Right lobe of liver (tissue), 6 donors: ENCODE measurements at regions not wholly inside any gene's neighbourhood (a gene's known extent, or its start where the extent isn't known, plus 50 kb on each side); places are given as distances from the start of the nearest gene placed in this dataset.

Source experiments
- ATAC-seq, 4 donors: fragments of 200-7000 bp; cut with Tn5 transposase; one replicate each; pipeline ENCODE4 v1.9.1; 2020; ENCODE audit warnings: mild to moderate bottlenecking in 4 of 4, moderate library complexity in 4 of 4
- DNase-seq, 3 donors: peaks; one replicate each; pipeline ENCODE4 v3.0.0-alpha.2; 2020
- H3K27ac ChIP-seq, 3 donors: fragments of 200-600 bp; one replicate each; pipeline ENCODE4 v1.8.0; 2022
- H3K27me3 ChIP-seq, 2 donors: fragments of 200-600 bp; one replicate each; pipeline ENCODE4 v1.8.0; 2022
- H3K36me3 ChIP-seq, 4 donors: fragments of 200-600 bp; sonication (generic) in 1 of 4; one replicate each; pipeline versions ENCODE4 v1.5.1 to v1.8.0; 2017 to 2022; ENCODE audit warnings: control low read depth in 1 of 4
- H3K4me1 ChIP-seq, 4 donors: fragments of 200-600 bp; sonication (generic) in 1 of 4; one replicate each; pipeline versions ENCODE4 v1.5.1 to v1.8.0; 2017 to 2022; ENCODE audit warnings: control low read depth in 1 of 4
- H3K4me3 ChIP-seq, 3 donors: fragments of 200-600 bp; one replicate each; pipeline ENCODE4 v1.8.0; 2022
- H3K9me3 ChIP-seq, 4 donors: fragments of 200-600 bp; sonication (generic) in 1 of 4; one replicate each; pipeline versions ENCODE4 v1.5.1 to v1.8.0; 2017 to 2022; ENCODE audit warnings: control low read depth in 1 of 4
- POLR2A ChIP-seq: fragments of 450-650 bp; IDR thresholded peaks from one replicate; pipeline ENCODE4 v1.6.1; 2017; ENCODE audit warnings: antibody characterized with exemption, mild to moderate bottlenecking
- WGBS: methylation state at CpG from one replicate; pipeline ENCODE4 v1.1.6; 2018; ENCODE audit warnings: low coverage, low lambda C conversion rate; ENCODE audit not compliant: insufficient coverage; ENCODE audit errors: missing lambda C conversion rate; 5-methylcytosine and 5-hydroxymethylcytosine counted together
- intact Hi-C, 2 donors: fragments of 100-400 bp; cut with DNase I; formaldehyde crosslinking; loops; one replicate each; pipeline versions ENCODE4 v1.11.2 to v1.14.1; 2022
- TF ChIP-seq, protein P1 (sequence below), 4 donors: fragments of 200-600 bp in 3 of 4; fragments of 450-650 bp in 1 of 4; IDR thresholded peaks; one replicate each; pipeline versions ENCODE4 v1.5.1 to v1.8.0; 2016 to 2022; ENCODE audit warnings: antibody characterized with exemption in 4 of 4, mild to moderate bottlenecking in 2 of 4
- donor health status: DM: no; HTN: yes; CAD: no.
- donor health status: DM: no; HTN: no; CAD: no.
- donor health status: DM: no; HTN: no; CAD: no.
- donor health status: DM: no; HTN: yes; CAD: no.
- donor health status: DM: no; HTN: yes; CAD: no.

DNA sequence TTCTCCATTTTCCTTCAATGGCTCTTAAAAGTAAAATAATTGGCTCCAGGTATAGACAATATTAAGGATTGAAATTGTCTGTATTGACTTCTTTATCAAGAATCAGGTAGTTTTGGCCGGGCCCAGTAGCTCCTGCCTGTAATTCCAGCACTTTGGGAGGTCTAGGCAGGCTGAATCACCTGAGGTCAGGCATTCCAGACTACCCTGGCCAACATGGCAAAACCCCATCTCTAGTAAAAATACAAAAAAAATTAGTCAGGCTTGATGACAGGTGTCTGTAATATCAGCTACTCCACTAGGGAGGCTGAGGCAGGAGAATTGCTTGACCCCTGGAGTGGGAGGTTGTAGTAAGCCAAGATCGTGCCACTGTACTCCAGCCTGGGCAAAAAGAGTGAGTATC, 1008.5 kb upstream of the EEF2KMT start:
- 29% methylated on average over 2 of the region's 2 CpGs for whole genome bisulfite sequencing
- Histone ChIP-seq H3K9me3 (no peaks in the 10 kb centered on the region), H3K27ac (no peak overlapping the region), H3K27me3 (no peaks in the 10 kb centered on the region), H3K4me3 (no peak overlapping the region), H3K36me3 (no peaks in the 10 kb centered on the region), H3K4me1 (no peaks in the 10 kb centered on the region)
- DNase-seq (no peak), ATAC-seq (no peak)
- no peak for TF ChIP-seq POLR2A
- TF ChIP-seq, protein P1, sequence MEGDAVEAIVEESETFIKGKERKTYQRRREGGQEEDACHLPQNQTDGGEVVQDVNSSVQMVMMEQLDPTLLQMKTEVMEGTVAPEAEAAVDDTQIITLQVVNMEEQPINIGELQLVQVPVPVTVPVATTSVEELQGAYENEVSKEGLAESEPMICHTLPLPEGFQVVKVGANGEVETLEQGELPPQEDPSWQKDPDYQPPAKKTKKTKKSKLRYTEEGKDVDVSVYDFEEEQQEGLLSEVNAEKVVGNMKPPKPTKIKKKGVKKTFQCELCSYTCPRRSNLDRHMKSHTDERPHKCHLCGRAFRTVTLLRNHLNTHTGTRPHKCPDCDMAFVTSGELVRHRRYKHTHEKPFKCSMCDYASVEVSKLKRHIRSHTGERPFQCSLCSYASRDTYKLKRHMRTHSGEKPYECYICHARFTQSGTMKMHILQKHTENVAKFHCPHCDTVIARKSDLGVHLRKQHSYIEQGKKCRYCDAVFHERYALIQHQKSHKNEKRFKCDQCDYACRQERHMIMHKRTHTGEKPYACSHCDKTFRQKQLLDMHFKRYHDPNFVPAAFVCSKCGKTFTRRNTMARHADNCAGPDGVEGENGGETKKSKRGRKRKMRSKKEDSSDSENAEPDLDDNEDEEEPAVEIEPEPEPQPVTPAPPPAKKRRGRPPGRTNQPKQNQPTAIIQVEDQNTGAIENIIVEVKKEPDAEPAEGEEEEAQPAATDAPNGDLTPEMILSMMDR (IDR thresholded peaks at IDR 0.05), result no peak
- intact Hi-C loops, result no loop called here

DNA sequence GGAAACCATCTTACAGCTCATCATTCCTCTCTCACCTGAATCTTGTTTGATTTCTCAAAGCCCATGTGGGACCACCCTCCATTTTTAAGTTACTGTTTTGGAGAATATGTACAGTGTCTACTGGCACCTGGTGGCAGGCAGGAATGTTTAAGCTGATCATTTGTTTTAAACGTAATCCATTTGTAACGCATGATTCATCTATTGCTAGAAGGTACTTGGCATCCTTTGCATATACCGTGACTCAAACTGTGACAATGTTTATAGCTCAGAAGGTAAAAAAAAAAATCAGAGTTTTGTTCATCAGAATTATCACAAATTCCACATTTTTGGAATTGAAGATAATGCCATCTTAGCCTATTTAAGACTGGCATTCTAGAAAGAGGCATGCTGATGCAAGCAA, 1007.5 kb upstream of the EEF2KMT start:
- Histone ChIP-seq H3K4me1 (no peaks in the 10 kb centered on the region), H3K36me3 (no peaks in the 10 kb centered on the region), H3K27ac (no peak overlapping the region), H3K27me3 (no peaks in the 10 kb centered on the region), H3K9me3 (no peaks in the 10 kb centered on the region), H3K4me3 (no peak overlapping the region)
- no peak for ATAC-seq
- no peak for DNase-seq
- TF ChIP-seq POLR2A, result no peak
- TF ChIP-seq, protein P1 (IDR thresholded peaks at IDR 0.05), result no peak
- 53% methylated on average over 3 of the region's 3 CpGs for WGBS
- intact Hi-C loops, result no loop called here

- Histone ChIP-seq H3K4me3 (no peak overlapping the region), H3K27ac (no peak overlapping the region), H3K9me3 (no peaks in the 10 kb centered on the region), H3K36me3 (no peaks in the 10 kb centered on the region), H3K27me3 (no peaks in the 10 kb centered on the region), H3K4me1 (no peaks in the 10 kb centered on the region)
- intact Hi-C loops, result no loop called here
- no peak for ATAC-seq
- TF ChIP-seq, protein P1 (IDR thresholded peaks at IDR 0.05), result no peak
- TF ChIP-seq POLR2A, result no peak
- 16% methylated on average over 3 of the region's 3 CpGs for WGBS
- no peak for DNase-seq
Observed at GRCh38 chr16:6104428-6104827, 1006.8 kb upstream of the EEF2KMT start.

GRCh38 chr16:6103561-6103960, 1006.0 kb upstream of the EEF2KMT start:
- 21% methylated on average over 2 of the region's 2 CpGs for WGBS
- no peaks in the 10 kb centered on the region for H3K9me3 ChIP-seq
- no peak for ATAC-seq
- H3K4me1 ChIP-seq, result no peaks in the 10 kb centered on the region
- H3K36me3 ChIP-seq, result no peaks in the 10 kb centered on the region
- no peak for DNase-seq
- H3K27ac ChIP-seq, result no peak overlapping the region
- intact Hi-C loops, result no loop called here
- H3K4me3 ChIP-seq, result no peak overlapping the region
- H3K27me3 ChIP-seq, result no peaks in the 10 kb centered on the region
- no peak for TF ChIP-seq POLR2A
- TF ChIP-seq, protein P1 (IDR thresholded peaks at IDR 0.05), result no peak

GRCh38 chr16:6099102-6099501, 1001.5 kb upstream of the EEF2KMT start:
- Histone ChIP-seq H3K27me3 (no peaks in the 10 kb centered on the region), H3K4me3 (no peak overlapping the region), H3K9me3 (no peaks in the 10 kb centered on the region), H3K27ac (no peak overlapping the region), H3K4me1 (no peaks in the 10 kb centered on the region), H3K36me3 (no peaks in the 10 kb centered on the region)
- intact Hi-C loops, result no loop called here
- TF ChIP-seq POLR2A, result no peak
- TF ChIP-seq, protein P1 (IDR thresholded peaks at IDR 0.05), result no peak
- ATAC-seq (no peak), DNase-seq (no peak)
- WGBS, result 58% methylated on average over 4 of the region's 4 CpGs
